Keratinocyte (primary cell): ENCODE measurements at regions not wholly inside any gene's neighbourhood (a gene's known extent, or its start where the extent isn't known, plus 50 kb on each side); places are given as distances from the start of the nearest gene placed in this dataset.

Experiments used
- DNase-seq: peaks from one replicate; pipeline ENCODE4 v3.0.0-alpha.2; 2011; ENCODE audit warnings: low read depth, missing footprints, low spot score
- FAIRE-seq: peaks from 2 replicates; lab custom pipeline; 2011; peaks lifted over from hg19 to GRCh38; lab: Jason Lieb, UNC
- H2AFZ ChIP-seq: 2 replicates; pipeline ENCODE4 v1.6.0; 2012; ENCODE audit warnings: low read length, control low read depth, inconsistent platforms; ENCODE audit not compliant: control insufficient read depth
- H3K27ac ChIP-seq: 2 replicates; pipeline ENCODE4 v1.5.1; 2011; ENCODE audit warnings: low read length; ENCODE audit not compliant: control insufficient read depth, insufficient read depth
- H3K27me3 ChIP-seq: 3 replicates; pipeline ENCODE4 v1.6.0; 2011; ENCODE audit warnings: low read length; ENCODE audit not compliant: control insufficient read depth, insufficient read depth; ENCODE audit errors: extremely low read depth
- H3K36me3 ChIP-seq, 2 experiments: 2 replicates in 1 of 2; 3 replicates in 1 of 2; pipeline ENCODE4 v1.5.1; 2011; ENCODE audit warnings: low read length in 2 of 2, mild to moderate bottlenecking in 1 of 2; ENCODE audit not compliant: control insufficient read depth in 2 of 2, insufficient read depth in 2 of 2; ENCODE audit errors: extremely low read depth in 1 of 2
- H3K4me1 ChIP-seq: 3 replicates; pipeline ENCODE4 v1.5.1; 2011; ENCODE audit warnings: low read length; ENCODE audit not compliant: control insufficient read depth, insufficient read depth; ENCODE audit errors: extremely low read depth
- H3K4me2 ChIP-seq: 3 replicates; pipeline ENCODE4 v1.6.0; 2011; ENCODE audit warnings: low read depth, low read length; ENCODE audit not compliant: control insufficient read depth, insufficient read depth; ENCODE audit errors: extremely low read depth
- H3K4me3 ChIP-seq, 3 experiments: fragments of 200-600 bp in 1 of 3; sonication (generic) in 1 of 3; 2 replicates in 2 of 3; 3 replicates in 1 of 3; pipeline ENCODE4 v1.5.1; 2011 to 2016; ENCODE audit warnings: low read length in 3 of 3, mild to moderate bottlenecking in 3 of 3, control low read depth in 2 of 3, inconsistent platforms in 1 of 3, low read depth in 1 of 3, mixed read lengths in 1 of 3, mixed run types in 1 of 3, moderate library complexity in 1 of 3; ENCODE audit not compliant: control insufficient read depth in 2 of 3, insufficient read depth in 2 of 3; ENCODE audit errors: extremely low read depth in 1 of 3
- H3K79me2 ChIP-seq: 2 replicates; pipeline ENCODE4 v1.6.0; 2012; ENCODE audit warnings: low read length; ENCODE audit not compliant: control insufficient read depth, insufficient read depth
- H3K9ac ChIP-seq: 3 replicates; pipeline ENCODE4 v1.6.0; 2011; ENCODE audit warnings: low read length; ENCODE audit not compliant: control insufficient read depth, insufficient read depth; ENCODE audit errors: extremely low read depth
- H3K9me1 ChIP-seq: 3 replicates; pipeline ENCODE4 v1.6.0; 2011; ENCODE audit warnings: low read length; ENCODE audit not compliant: control insufficient read depth, insufficient read depth; ENCODE audit errors: extremely low read depth
- H3K9me3 ChIP-seq: 2 replicates; pipeline ENCODE4 v1.5.1; 2012; ENCODE audit warnings: low read depth, low read length; ENCODE audit not compliant: control insufficient read depth
- H4K20me1 ChIP-seq: 3 replicates; pipeline ENCODE4 v1.6.0; 2011; ENCODE audit warnings: low read length; ENCODE audit not compliant: control insufficient read depth, insufficient read depth; ENCODE audit errors: extremely low read depth
- CTCF ChIP-seq, 3 experiments: IDR thresholded peaks in 1 of 3; conservative IDR thresholded peaks in 1 of 3; optimal IDR thresholded peaks in 1 of 3; 2 replicates in 2 of 3; 3 replicates in 1 of 3; pipeline versions ENCODE3 to v1.5.1; 2011; ENCODE audit warnings: low read length in 3 of 3, mild to moderate bottlenecking in 3 of 3, moderate library complexity in 2 of 3, control low read depth in 1 of 3, inconsistent platforms in 1 of 3; ENCODE audit not compliant: insufficient read depth in 2 of 3; ENCODE audit errors: extremely low read depth in 1 of 3
- EZH2 ChIP-seq: IDR thresholded peaks from one replicate; pipeline ENCODE4 v1.6.1; 2012; ENCODE audit warnings: inconsistent platforms, mild to moderate bottlenecking, low read length, moderate library complexity
- dilution Hi-C: fragments of 300-500 bp; cut with MboI; formaldehyde crosslinking; loops from one replicate; pipeline ENCODE4 v1.7.0; 2020; ENCODE audit warnings: low sequenced_read_pairs; ENCODE audit not compliant: extremely low pct_ligation_motif_present

- no peak overlapping the region for H3K4me2 ChIP-seq
- TF ChIP-seq EZH2 = no peak
- no peak for TF ChIP-seq CTCF (optimal IDR thresholded peaks at IDR 0.05 in 1 of 3, IDR thresholded peaks at IDR 0.05 in 1 of 3, conservative IDR thresholded peaks at IDR 0.05 in 1 of 3; ENCODE audit: extremely low read depth in 1 of 3, insufficient read depth in 2 of 3, low read length in 3 of 3)
- H3K79me2 ChIP-seq = no peaks in the 10 kb centered on the region
- H3K27ac ChIP-seq = no peak overlapping the region
- no peaks in the 10 kb centered on the region for H3K4me1 ChIP-seq
- H3K27me3 ChIP-seq = no peaks in the 10 kb centered on the region
- DNase-seq (no peak), FAIRE-seq (no peak)
- no peak overlapping the region for H3K4me3 ChIP-seq
- dilution Hi-C loops = no loop called here
- H3K9me3 ChIP-seq = no peaks in the 10 kb centered on the region
- H2AFZ ChIP-seq = no peak overlapping the region
- H3K9ac ChIP-seq = no peak overlapping the region
- no peaks in the 10 kb centered on the region for H4K20me1 ChIP-seq
- no peaks in the 10 kb centered on the region for H3K9me1 ChIP-seq
- H3K36me3 ChIP-seq = no peaks in the 10 kb centered on the region
These were observed 122.3 kb downstream of the HRH4 start for GRCh38 chr18:24582771-24583170.

GRCh38 chr18:24584205-24584604, 123.8 kb downstream of the HRH4 start:
- Histone ChIP-seq H2AFZ (no peak overlapping the region), H3K9ac (no peak overlapping the region), H3K27me3 (no peaks in the 10 kb centered on the region), H3K36me3 (no peaks in the 10 kb centered on the region), H3K9me1 (no peaks in the 10 kb centered on the region), H3K4me1 (no peaks in the 10 kb centered on the region), H3K27ac (no peak overlapping the region), H4K20me1 (no peaks in the 10 kb centered on the region), H3K9me3 (no peaks in the 10 kb centered on the region), H3K4me3 (no peak overlapping the region), H3K4me2 (no peak overlapping the region), H3K79me2 (no peaks in the 10 kb centered on the region)
- FAIRE-seq (no peak), DNase-seq (no peak)
- dilution Hi-C loops = no loop called here
- TF ChIP-seq EZH2 (no peak), CTCF (optimal IDR thresholded peaks at IDR 0.05 in 1 of 3, IDR thresholded peaks at IDR 0.05 in 1 of 3, conservative IDR thresholded peaks at IDR 0.05 in 1 of 3; ENCODE audit: extremely low read depth in 1 of 3, insufficient read depth in 2 of 3, low read length in 3 of 3) (no peak)
